ENCODE measurements at regions not wholly inside any gene's neighbourhood (a gene's known extent, or its start where the extent isn't known, plus 50 kb on each side); places are given as distances from the start of the nearest gene placed in this dataset.

DNA sequence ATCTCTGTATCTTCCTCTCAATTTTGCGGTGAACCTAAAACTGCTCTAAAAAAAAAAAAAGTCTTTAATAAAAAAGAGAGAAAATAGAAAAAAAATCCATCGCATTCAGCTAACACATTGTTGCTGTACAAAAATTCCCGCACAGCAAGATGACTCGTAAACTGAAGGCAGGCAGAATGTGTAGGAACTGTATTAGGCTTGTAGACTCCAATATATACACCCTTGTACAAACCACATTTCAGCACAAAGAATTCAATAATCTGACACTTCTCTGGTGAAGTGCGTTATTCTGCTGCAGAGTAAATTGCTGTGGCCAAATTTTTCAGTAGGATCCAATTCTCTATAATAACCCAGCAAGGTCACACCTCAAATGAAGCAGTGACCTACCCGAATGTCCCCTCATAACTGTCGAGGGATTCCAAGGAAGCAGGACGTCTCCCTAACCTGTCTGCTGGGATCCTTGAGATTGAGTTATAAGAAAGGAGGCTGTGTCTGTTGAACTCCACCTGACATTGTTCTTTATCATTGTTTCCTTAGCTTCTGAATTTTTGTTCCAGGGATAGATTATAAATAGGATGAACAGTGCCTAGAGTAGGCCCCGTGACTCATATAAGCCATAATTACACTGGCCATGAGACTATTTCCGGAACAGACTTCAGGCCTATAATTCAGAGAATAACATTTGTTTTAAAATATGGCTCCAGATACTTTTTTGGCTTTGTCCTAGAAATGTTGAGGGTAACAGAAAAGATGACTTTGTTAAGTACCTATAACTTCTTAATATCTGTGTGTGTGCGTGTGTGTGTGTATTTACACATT is 348.3 kb downstream of the PCDH7 start:
- TF ChIP-seq, protein P1, sequence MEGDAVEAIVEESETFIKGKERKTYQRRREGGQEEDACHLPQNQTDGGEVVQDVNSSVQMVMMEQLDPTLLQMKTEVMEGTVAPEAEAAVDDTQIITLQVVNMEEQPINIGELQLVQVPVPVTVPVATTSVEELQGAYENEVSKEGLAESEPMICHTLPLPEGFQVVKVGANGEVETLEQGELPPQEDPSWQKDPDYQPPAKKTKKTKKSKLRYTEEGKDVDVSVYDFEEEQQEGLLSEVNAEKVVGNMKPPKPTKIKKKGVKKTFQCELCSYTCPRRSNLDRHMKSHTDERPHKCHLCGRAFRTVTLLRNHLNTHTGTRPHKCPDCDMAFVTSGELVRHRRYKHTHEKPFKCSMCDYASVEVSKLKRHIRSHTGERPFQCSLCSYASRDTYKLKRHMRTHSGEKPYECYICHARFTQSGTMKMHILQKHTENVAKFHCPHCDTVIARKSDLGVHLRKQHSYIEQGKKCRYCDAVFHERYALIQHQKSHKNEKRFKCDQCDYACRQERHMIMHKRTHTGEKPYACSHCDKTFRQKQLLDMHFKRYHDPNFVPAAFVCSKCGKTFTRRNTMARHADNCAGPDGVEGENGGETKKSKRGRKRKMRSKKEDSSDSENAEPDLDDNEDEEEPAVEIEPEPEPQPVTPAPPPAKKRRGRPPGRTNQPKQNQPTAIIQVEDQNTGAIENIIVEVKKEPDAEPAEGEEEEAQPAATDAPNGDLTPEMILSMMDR (IDR thresholded peaks at IDR 0.05): no peak
- no peak for TF ChIP-seq POLR2A (IDR thresholded peaks at IDR 0.05; ENCODE audit: low read depth)
- intact Hi-C loops (cut with DNase I): no loop called here
- DNase-seq (ENCODE audit: extremely low spot score): no peak
- 80% methylated on average over 11 of the region's 11 CpGs for WGBS
- H3K9me3 ChIP-seq: no peaks in the 10 kb centered on the region
- no peaks in the 10 kb centered on the region for H3K27me3 ChIP-seq
- H3K4me3 ChIP-seq: no peak overlapping the region
- no peaks in the 10 kb centered on the region for H3K36me3 ChIP-seq
- peaks cover 0 to 20% (median 12%) of the 10 kb centered on the region in 4 donors for H3K4me1 ChIP-seq
- no peak overlapping the region for H3K27ac ChIP-seq (replicated peaks in 1 of 4)

DNA sequence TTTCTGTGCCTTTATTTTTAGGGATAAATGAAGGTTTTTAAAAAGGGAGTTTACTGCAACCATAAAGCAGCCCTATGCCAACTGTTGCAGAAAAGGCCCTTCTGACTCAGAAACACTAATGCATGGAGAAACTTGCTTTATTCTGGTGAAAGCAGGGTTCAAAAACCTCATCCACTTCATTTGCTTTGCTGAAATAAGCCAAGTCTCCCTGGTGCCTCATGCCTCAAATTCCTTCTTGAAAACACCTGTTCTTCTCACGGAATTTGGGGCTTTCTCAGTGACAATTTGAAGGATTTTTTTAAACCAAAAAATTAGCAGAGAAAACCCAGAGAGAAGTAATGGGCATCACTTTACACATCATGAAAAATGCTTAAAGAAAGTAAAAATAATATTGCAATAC is 349.0 kb downstream of the PCDH7 start:
- Histone ChIP-seq H3K9me3 (no peaks in the 10 kb centered on the region), H3K4me1 (peaks cover 0 to 20% (median 12%) of the 10 kb centered on the region in 4 donors), H3K27me3 (no peaks in the 10 kb centered on the region), H3K4me3 (no peak overlapping the region), H3K27ac (replicated peaks in 1 of 4) (no peak overlapping the region), H3K36me3 (no peaks in the 10 kb centered on the region)
- TF ChIP-seq POLR2A (IDR thresholded peaks at IDR 0.05; ENCODE audit: low read depth) (no peak), EP300 (IDR thresholded peaks at IDR 0.05) (no peak), POLR2AphosphoS5 (IDR thresholded peaks at IDR 0.05) (no peak)
- TF ChIP-seq, protein P1 (IDR thresholded peaks at IDR 0.05): no peak
- intact Hi-C loops (cut with DNase I): no loop called here
- DNase-seq (ENCODE audit: extremely low spot score): no peak
- WGBS: 59% methylated on average over 1 of the region's 1 CpG

DNA sequence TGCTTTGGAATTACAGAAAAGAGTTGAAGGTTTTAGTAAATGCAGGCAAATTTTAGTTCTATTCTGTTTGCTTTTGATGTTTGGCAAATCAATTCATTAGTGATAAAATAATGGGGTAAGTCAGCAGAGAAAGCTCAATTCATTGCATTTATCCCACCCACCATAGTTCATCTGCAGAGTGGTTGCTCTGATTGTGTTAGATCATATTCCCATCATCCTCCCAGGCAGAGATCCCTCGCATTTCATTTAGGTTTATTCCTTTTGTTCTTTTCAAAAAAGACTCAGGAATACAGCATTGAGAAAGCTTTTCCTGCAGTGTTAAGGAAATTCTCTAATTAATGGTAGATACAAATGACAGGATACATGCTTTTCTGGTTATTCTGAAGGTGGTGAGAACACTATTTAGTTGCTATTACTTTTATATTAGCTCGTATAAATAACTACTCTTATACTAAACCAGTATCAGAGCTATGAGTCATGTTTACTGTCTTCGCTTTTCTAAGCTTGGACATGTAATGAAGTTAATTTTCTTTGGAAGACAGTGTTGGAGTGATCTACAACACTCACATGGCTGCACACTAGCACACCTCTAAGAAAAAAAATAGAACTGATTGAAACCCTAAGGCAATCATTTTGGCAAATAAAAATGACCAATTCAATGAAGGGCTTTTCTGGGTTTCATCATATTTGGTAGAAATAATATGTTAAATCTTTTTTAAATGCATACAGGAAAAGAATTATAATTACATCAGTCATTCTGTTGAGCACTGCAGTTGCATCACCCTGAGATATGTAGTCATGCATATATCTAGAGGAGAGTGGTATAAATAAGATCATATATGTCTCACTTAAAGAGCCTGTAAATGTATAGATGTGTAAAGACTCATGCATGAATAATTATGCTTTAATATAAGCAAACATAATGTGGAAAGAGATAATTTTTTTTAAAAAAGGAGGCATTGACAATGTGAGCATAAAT is 351.6 kb downstream of the PCDH7 start:
- Histone ChIP-seq H3K27ac (replicated peaks in 1 of 4) (no peak overlapping the region), H3K36me3 (no peaks in the 10 kb centered on the region), H3K4me3 (no peak overlapping the region), H3K4me1 (peaks cover 3 to 20% (median 12%) of the 10 kb centered on the region in 4 donors), H3K27me3 (no peaks in the 10 kb centered on the region), H3K9me3 (no peaks in the 10 kb centered on the region)
- no peak for DNase-seq (ENCODE audit: extremely low spot score)
- no peak for TF ChIP-seq POLR2AphosphoS5 (IDR thresholded peaks at IDR 0.05)
- WGBS: 70% methylated on average over 3 of the region's 3 CpGs
- intact Hi-C loops (cut with DNase I): no loop called here

DNA sequence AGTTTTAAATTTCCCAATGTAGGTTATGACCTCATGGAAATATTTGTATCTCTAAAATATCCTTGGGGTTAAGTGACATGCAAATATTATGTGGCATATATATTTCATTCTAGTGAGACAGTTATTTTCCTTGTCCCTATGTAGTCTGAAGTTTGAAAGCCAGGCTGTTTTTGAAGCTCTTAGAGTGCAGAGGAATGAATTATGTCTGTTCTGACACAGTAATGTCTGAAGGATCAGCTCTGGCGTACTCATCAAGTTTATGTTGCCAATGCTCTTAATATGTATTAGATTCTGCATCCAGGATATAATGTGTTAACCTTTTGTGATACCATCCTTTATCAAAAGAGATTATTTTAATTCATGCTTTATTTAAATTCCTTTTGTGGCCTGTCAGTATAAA is 355.8 kb downstream of the PCDH7 start:
- H3K27me3 ChIP-seq: no peaks in the 10 kb centered on the region
- H3K4me3 ChIP-seq: no peak overlapping the region
- no peak for DNase-seq (ENCODE audit: extremely low spot score)
- intact Hi-C loops (cut with DNase I): no loop called here
- peaks cover 3 to 11% (median 3%) of the 10 kb centered on the region in 4 donors for H3K4me1 ChIP-seq
- H3K27ac ChIP-seq (replicated peaks in 1 of 4): no peak overlapping the region
- no peaks in the 10 kb centered on the region for H3K9me3 ChIP-seq
- TF ChIP-seq POLR2A (IDR thresholded peaks at IDR 0.05; ENCODE audit: low read depth) (no peak), POLR2AphosphoS5 (IDR thresholded peaks at IDR 0.05) (no peak), EP300 (IDR thresholded peaks at IDR 0.05) (no peak)
- TF ChIP-seq, protein P1 (IDR thresholded peaks at IDR 0.05): no peak
- WGBS: 3% methylated on average over 1 of the region's 1 CpG
- no peaks in the 10 kb centered on the region for H3K36me3 ChIP-seq

DNA sequence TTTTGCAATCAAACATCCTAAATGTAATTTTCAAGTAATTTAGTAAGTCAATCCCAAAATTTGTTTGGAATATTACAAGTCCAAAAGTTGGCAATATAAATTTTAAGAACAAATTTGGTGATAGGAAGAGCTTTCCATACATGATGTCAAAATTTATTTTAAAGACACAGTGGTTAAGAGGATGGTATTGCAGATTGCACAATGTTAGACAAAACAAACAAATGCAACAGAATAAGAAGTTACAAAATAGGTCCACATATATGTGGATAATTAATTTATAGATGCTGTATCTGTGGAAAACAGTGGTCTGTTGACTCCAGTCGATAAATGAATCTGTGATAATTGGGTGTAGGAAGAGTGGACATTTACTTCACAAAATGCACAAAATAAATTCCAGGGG is 358.5 kb downstream of the PCDH7 start:
- Histone ChIP-seq H3K4me1 (peaks cover 3 to 12% (median 8%) of the 10 kb centered on the region in 4 donors), H3K9me3 (no peaks in the 10 kb centered on the region), H3K27me3 (no peaks in the 10 kb centered on the region), H3K4me3 (no peak overlapping the region), H3K36me3 (no peaks in the 10 kb centered on the region), H3K27ac (replicated peaks in 1 of 4) (no peak overlapping the region)
- TF ChIP-seq POLR2A (IDR thresholded peaks at IDR 0.05; ENCODE audit: low read depth) (no peak), POLR2AphosphoS5 (IDR thresholded peaks at IDR 0.05) (no peak), EP300 (IDR thresholded peaks at IDR 0.05) (no peak)
- TF ChIP-seq, protein P1 (IDR thresholded peaks at IDR 0.05): no peak
- intact Hi-C loops (cut with DNase I): no loop called here
- DNase-seq (ENCODE audit: extremely low spot score): no peak
- 93% methylated on average over 1 of the region's 1 CpG for WGBS
